ENCODE measurements at regions not wholly inside any gene's neighbourhood (a gene's known extent, or its start where the extent isn't known, plus 50 kb on each side); places are given as distances from the start of the nearest gene placed in this dataset.

DNA sequence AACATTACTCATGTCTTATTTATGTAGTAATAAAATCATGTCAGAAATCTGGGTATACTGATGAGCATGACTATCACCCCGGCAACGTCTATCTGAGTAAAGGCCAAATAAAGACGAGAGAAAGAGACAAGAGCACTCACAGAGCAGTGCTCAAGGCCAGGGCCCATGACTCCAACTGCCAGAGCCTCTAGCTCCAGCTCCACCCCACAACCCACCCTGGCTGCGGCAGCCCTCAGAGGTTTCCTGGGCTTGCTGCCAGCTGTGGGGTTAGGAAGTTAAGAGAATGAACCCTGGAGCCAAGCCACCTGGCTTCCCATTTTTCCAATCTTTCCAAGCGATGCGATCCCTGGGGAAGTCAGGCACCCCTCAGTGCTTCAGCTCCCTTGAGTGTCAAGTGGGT, 92.0 kb upstream of the PAX1 start:
- Histone ChIP-seq H3K4me2 (ENCODE audit: insufficient read depth, low read length) (no peak overlapping the region), H3K27me3 (ENCODE audit: control insufficient read depth in 2 of 2, insufficient read depth in 2 of 2, low read length in 2 of 2) (no peaks in the 10 kb centered on the region), H3K27ac (ENCODE audit: extremely low read depth, low read depth, low read length) (no peak overlapping the region), H2AFZ (ENCODE audit: low read depth, low read length) (no peak overlapping the region), H3K9ac (ENCODE audit: insufficient read depth in 1 of 2, low read depth in 2 of 2, low read length in 2 of 2) (no peak overlapping the region), H3K36me3 (ENCODE audit: control insufficient read depth, insufficient read depth, low read length) (no peaks in the 10 kb centered on the region), H4K20me1 (replicated peaks; ENCODE audit: control insufficient read depth, insufficient read depth, low read length) (no peaks in the 10 kb centered on the region), H3K9me1 (ENCODE audit: control insufficient read depth, insufficient read depth, low read length) (no peaks in the 10 kb centered on the region), H3K9me3 (replicated peaks; ENCODE audit: control insufficient read depth, insufficient read depth, low read depth, low read length) (no peaks in the 10 kb centered on the region), H3K4me3 (no peak overlapping the region), H3K79me2 (ENCODE audit: control insufficient read depth, insufficient read depth, low read length) (no peaks in the 10 kb centered on the region), H3K4me1 (replicated peaks in 1 of 2; ENCODE audit: control insufficient read depth in 2 of 2, insufficient read depth in 2 of 2, low read length in 2 of 2) (no peaks in the 10 kb centered on the region; a peak in 1 of 5 replicates)
- POLR2A ChIA-PET, result interaction anchor here (0.5 to 1.2 kb wide), 3 partner anchors 10 to 929 kb away, joined by 3 to 4 read pairs (median 3); no protein-coding TSS in a partner anchor
- FAIRE-seq (no peak), DNase-seq (ENCODE audit: extremely low read depth in 1 of 4, low spot score in 3 of 4) (no peak), ATAC-seq (no peak)
- in situ Hi-C loops (cut with MboI), result no loop called here
- BruUV-seq (replicated peaks), result no TSS peak
- WGBS (ENCODE audit: insufficient coverage, low coverage, missing lambda C conversion rate), result 0% methylated on average over 5 of the region's 6 CpGs
- intact Hi-C loops (cut with micrococcal nuclease), result no loop called here
- CTCF ChIA-PET (ENCODE audit: low intra/inter-chr PET ratio), result no interaction called here
- no peak for TF ChIP-seq ZSCAN29 (IDR thresholded peaks at IDR 0.05)
- no peak for TF ChIP-seq ZNF384 (IDR thresholded peaks at IDR 0.05; ENCODE audit: low read depth, low read length)
- TF ChIP-seq FOXJ3 (CRISPR knock-in tag; IDR thresholded peaks at IDR 0.05), result no peak
- TF ChIP-seq ZNF77 (CRISPR knock-in tag; IDR thresholded peaks at IDR 0.05), result no peak

DNA sequence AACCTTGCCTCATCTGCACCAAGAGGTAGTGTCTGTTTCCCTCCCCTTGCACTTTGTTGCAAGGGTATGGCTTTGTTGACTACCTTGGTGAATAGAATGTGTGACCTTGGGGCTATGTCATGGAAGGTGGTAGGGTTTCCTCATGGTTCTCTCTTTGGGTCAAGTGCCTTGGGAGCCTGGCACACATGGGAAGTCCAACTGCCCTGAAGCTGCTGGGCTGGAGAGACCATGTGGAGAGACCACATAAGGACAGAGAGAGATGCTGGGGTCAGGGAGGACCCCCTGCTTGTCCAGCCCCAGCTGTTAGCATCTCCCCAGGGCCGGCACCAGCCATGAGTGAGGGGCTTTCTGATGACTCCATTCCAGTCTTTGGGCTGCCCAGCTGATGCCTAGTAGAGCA, 95.5 kb upstream of the PAX1 start:
- Histone ChIP-seq H3K9me3 (replicated peaks; ENCODE audit: control insufficient read depth, insufficient read depth, low read depth, low read length) (no peaks in the 10 kb centered on the region), H3K4me2 (ENCODE audit: insufficient read depth, low read length) (no peak overlapping the region), H4K20me1 (replicated peaks; ENCODE audit: control insufficient read depth, insufficient read depth, low read length) (no peaks in the 10 kb centered on the region), H3K4me1 (replicated peaks in 1 of 2; ENCODE audit: control insufficient read depth in 2 of 2, insufficient read depth in 2 of 2, low read length in 2 of 2) (no peaks in the 10 kb centered on the region), H3K9ac (ENCODE audit: insufficient read depth in 1 of 2, low read depth in 2 of 2, low read length in 2 of 2) (no peak overlapping the region), H3K36me3 (ENCODE audit: control insufficient read depth, insufficient read depth, low read length) (no peaks in the 10 kb centered on the region), H3K27ac (ENCODE audit: extremely low read depth, low read depth, low read length) (no peak overlapping the region), H3K27me3 (ENCODE audit: control insufficient read depth in 2 of 2, insufficient read depth in 2 of 2, low read length in 2 of 2) (no peaks in the 10 kb centered on the region), H2AFZ (ENCODE audit: low read depth, low read length) (no peak overlapping the region), H3K79me2 (ENCODE audit: control insufficient read depth, insufficient read depth, low read length) (no peaks in the 10 kb centered on the region), H3K4me3 (no peak overlapping the region), H3K9me1 (ENCODE audit: control insufficient read depth, insufficient read depth, low read length) (no peaks in the 10 kb centered on the region)
- DNase-seq (ENCODE audit: extremely low read depth in 1 of 4, low spot score in 3 of 4) (no peak), FAIRE-seq (no peak), ATAC-seq (no peak)
- no TSS peak for BruUV-seq (replicated peaks)
- ChIA-PET POLR2A (interaction anchor here (1.1 kb wide), 1 partner anchor 15 kb away, joined by 3 read pairs; no protein-coding TSS in a partner anchor), CTCF (ENCODE audit: low intra/inter-chr PET ratio) (no interaction called here)
- in situ Hi-C loops (cut with MboI), result no loop called here
- WGBS (ENCODE audit: insufficient coverage, low coverage, missing lambda C conversion rate), result 0% methylated on average over 1 of the region's 1 CpG
- intact Hi-C loops (cut with micrococcal nuclease), result no loop called here
- TF ChIP-seq THRAP3 (IDR thresholded peaks at IDR 0.05; ENCODE audit: borderline replicate concordance) (no peak), TEAD2 (tag; IDR thresholded peaks at IDR 0.05) (no peak), L3MBTL2 (IDR thresholded peaks at IDR 0.05) (no peak), ZNF140 (CRISPR knock-in tag; IDR thresholded peaks at IDR 0.05) (no peak), PHB2 (IDR thresholded peaks at IDR 0.05; ENCODE audit: low read depth) (no peak), ZNF121 (CRISPR knock-in tag; conservative IDR thresholded peaks at IDR 0.05) (no peak), EP400 (IDR thresholded peaks at IDR 0.05) (no peak), ZNF224 (CRISPR knock-in tag; IDR thresholded peaks at IDR 0.05) (no peak)
- TF ChIP-seq, protein P1, sequence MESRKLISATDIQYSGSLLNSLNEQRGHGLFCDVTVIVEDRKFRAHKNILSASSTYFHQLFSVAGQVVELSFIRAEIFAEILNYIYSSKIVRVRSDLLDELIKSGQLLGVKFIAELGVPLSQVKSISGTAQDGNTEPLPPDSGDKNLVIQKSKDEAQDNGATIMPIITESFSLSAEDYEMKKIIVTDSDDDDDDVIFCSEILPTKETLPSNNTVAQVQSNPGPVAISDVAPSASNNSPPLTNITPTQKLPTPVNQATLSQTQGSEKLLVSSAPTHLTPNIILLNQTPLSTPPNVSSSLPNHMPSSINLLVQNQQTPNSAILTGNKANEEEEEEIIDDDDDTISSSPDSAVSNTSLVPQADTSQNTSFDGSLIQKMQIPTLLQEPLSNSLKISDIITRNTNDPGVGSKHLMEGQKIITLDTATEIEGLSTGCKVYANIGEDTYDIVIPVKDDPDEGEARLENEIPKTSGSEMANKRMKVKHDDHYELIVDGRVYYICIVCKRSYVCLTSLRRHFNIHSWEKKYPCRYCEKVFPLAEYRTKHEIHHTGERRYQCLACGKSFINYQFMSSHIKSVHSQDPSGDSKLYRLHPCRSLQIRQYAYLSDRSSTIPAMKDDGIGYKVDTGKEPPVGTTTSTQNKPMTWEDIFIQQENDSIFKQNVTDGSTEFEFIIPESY (CRISPR knock-in tag; IDR thresholded peaks at IDR 0.05), result no peak
- TF ChIP-seq, protein P2, sequence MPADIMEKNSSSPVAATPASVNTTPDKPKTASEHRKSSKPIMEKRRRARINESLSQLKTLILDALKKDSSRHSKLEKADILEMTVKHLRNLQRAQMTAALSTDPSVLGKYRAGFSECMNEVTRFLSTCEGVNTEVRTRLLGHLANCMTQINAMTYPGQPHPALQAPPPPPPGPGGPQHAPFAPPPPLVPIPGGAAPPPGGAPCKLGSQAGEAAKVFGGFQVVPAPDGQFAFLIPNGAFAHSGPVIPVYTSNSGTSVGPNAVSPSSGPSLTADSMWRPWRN (IDR thresholded peaks at IDR 0.05; ENCODE audit: low read depth), result no peak

Data from K562 (cell line).